GM06990 (cell line): ENCODE measurements at regions not wholly inside any gene's neighbourhood (a gene's known extent, or its start where the extent isn't known, plus 50 kb on each side); places are given as distances from the start of the nearest gene placed in this dataset.

ENCODE experiments used
- DNase-seq: peaks from one replicate; pipeline ENCODE4 v3.0.0-alpha.2; 2011; ENCODE audit not compliant: insufficient read length; ENCODE audit errors: extremely low read depth
- H3K27me3 ChIP-seq: replicated peaks from 2 replicates; pipeline ENCODE4 v1.6.0; 2011; ENCODE audit warnings: low read length; ENCODE audit not compliant: control insufficient read depth, insufficient read depth
- H3K36me3 ChIP-seq: 2 replicates; pipeline ENCODE4 v1.5.1; 2011; ENCODE audit warnings: low read length; ENCODE audit not compliant: control insufficient read depth, insufficient read depth
- H3K4me3 ChIP-seq: replicated peaks from 2 replicates; pipeline ENCODE4 v1.5.1; 2011; ENCODE audit warnings: low read depth, mild to moderate bottlenecking, control low read depth, low read length
- TF ChIP-seq, protein P1 (sequence below): IDR thresholded peaks from 2 replicates; pipeline ENCODE4 v1.5.1; 2011; ENCODE audit warnings: low read length, control low read depth, mild to moderate bottlenecking, inconsistent platforms; ENCODE audit not compliant: insufficient read depth, poor library complexity, severe bottlenecking

DNA sequence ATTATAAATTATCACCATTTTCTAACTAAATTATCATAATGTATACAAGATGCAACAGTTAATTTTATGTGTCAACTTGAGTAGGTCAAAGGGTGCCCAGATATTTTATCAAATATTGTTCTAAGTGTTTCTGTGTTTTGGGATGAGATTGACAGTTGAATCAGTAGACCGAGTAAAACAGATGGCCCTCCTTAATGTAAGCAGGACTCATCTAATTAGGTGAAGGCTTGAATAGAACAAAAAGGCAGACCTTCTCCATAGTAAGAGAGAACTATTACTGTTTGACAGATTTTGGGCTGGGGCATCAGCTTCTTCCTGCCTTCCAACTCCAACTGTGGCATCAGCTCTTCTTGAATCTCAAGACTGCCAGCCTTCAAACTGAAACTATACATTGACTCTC lies 185.8 kb downstream of the TRAM1L1 start:
- Histone ChIP-seq H3K36me3 (no peaks in the 10 kb centered on the region), H3K27me3 (no peaks in the 10 kb centered on the region), H3K4me3 (no peak overlapping the region)
- TF ChIP-seq, protein P1, sequence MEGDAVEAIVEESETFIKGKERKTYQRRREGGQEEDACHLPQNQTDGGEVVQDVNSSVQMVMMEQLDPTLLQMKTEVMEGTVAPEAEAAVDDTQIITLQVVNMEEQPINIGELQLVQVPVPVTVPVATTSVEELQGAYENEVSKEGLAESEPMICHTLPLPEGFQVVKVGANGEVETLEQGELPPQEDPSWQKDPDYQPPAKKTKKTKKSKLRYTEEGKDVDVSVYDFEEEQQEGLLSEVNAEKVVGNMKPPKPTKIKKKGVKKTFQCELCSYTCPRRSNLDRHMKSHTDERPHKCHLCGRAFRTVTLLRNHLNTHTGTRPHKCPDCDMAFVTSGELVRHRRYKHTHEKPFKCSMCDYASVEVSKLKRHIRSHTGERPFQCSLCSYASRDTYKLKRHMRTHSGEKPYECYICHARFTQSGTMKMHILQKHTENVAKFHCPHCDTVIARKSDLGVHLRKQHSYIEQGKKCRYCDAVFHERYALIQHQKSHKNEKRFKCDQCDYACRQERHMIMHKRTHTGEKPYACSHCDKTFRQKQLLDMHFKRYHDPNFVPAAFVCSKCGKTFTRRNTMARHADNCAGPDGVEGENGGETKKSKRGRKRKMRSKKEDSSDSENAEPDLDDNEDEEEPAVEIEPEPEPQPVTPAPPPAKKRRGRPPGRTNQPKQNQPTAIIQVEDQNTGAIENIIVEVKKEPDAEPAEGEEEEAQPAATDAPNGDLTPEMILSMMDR, result no peak
- DNase-seq, result no peak

DNA sequence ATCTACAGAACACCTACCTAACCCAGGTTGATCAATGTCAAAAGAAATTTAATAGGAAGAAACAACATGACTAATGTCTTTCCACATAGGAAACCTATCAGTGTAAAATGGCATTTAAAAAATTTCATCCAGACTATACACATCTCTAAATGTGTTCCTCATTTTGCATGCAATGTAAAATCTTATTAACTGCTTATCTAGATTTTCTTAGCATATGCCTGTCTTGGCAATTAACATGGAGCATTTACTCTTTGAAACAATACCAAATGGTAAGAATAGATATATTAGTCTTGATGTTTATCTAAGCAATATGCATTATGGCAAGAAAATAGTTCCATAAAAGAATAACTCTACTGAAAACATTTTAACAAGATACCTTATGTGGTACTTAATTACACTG lies 199.8 kb downstream of the TRAM1L1 start:
- Histone ChIP-seq H3K36me3 (no peaks in the 10 kb centered on the region), H3K4me3 (no peak overlapping the region), H3K27me3 (no peaks in the 10 kb centered on the region)
- TF ChIP-seq, protein P1, result no peak
- DNase-seq, result no peak

- TF ChIP-seq, protein P1, result no peak
- no peak for DNase-seq
- Histone ChIP-seq H3K27me3 (no peaks in the 10 kb centered on the region), H3K4me3 (no peak overlapping the region), H3K36me3 (no peaks in the 10 kb centered on the region)
These were observed 202.9 kb downstream of the TRAM1L1 start for GRCh38 chr4:116882503-116882902.

DNA sequence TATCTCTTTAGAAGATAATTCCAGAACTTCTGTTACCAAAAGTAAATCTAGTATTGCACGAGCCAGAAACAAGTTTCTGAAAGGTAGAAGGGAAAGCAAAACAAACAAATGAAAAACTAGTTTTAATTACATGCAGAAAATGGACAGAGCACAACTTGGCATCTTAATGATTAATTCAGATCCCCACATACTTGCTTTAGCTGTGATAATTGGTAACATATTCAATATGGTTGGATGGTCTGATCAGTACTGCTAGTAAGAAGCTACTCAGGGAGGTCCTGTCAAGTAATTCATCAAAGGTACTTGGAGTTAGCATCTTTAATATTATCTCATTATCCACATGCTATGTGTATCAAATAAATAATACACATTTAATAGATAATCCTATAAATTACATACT lies 204.3 kb downstream of the TRAM1L1 start:
- TF ChIP-seq, protein P1, result no peak
- H3K27me3 ChIP-seq, result no peaks in the 10 kb centered on the region
- H3K36me3 ChIP-seq, result no peaks in the 10 kb centered on the region
- no peak for DNase-seq
- no peak overlapping the region for H3K4me3 ChIP-seq

DNA sequence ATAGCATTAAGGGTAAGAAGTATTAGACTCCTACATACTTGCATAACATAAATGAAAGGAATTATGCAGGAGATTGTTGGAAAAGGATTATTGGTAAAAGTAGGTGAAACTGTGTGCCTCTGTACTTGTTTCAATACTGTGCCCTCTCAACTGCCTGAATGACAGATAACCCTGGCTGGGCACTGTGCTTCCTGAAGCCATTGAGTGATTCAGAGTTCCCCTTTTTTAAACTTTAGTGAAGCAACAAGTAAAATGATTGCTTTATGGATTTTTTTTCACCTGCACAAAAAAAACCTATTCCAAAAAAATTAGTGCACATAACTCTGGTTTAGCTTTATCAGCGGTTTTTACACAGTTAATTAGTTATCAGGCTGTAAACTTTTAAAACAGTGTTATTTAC lies 204.8 kb downstream of the TRAM1L1 start:
- DNase-seq, result no peak
- no peaks in the 10 kb centered on the region for H3K36me3 ChIP-seq
- TF ChIP-seq, protein P1, result no peak
- no peak overlapping the region for H3K4me3 ChIP-seq
- no peaks in the 10 kb centered on the region for H3K27me3 ChIP-seq

DNA sequence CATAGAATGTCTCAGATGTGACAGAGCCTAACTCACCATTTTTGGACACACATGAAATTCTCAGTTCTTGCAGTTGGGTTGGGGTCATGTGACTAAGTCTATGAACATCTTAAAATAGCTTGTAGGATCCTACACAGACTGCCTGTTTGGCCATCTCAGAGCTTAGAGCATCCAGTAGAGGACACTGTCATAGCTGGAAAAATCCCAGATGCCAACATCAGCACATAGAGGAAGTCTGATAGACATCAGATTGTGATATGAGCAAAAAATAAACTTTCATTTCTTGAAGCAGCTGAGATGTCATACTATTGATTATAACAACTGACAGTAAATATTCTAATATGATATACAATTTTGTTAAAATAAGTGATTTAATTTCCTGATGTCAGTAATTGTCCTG lies 207.1 kb downstream of the TRAM1L1 start:
- TF ChIP-seq, protein P1, result no peak

More for the DNA sequence above, 207.1 kb downstream of the TRAM1L1 start:
- no peak for DNase-seq
- no peak overlapping the region for H3K4me3 ChIP-seq
- no peaks in the 10 kb centered on the region for H3K27me3 ChIP-seq
- H3K36me3 ChIP-seq, result no peaks in the 10 kb centered on the region
